GM18909 (cell line): ENCODE measurements at regions not wholly inside any gene's neighbourhood (a gene's known extent, or its start where the extent isn't known, plus 50 kb on each side); places are given as distances from the start of the nearest gene placed in this dataset.

Source experiments
- ATAC-seq: cut with Tn5 transposase; IDR thresholded peaks from one replicate; pipeline ENCODE4 v1.9.1; 2021; ENCODE audit warnings: mild to moderate bottlenecking; ENCODE audit not compliant: unreplicated experiment, poor library complexity

DNA sequence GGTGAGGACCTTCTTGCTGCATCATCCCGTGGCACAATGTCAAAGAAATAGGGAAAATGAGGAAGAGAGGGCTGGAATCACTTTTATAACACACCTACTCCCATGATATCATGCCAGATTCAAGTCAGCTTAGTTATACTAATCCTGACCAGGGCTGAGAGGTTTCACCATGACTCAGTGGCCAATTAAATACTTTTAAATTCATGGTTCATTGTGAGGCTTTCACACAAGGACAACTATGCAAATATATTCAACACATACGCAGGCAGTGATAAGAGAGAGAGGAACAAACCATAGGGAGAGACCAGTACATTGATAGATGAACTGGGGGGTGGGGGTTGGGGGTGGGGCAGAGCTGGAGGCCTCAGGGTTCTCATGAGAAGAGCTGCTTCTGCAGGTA, 313.1 kb downstream of the LRFN2 start:
- no peak for ATAC-seq

DNA sequence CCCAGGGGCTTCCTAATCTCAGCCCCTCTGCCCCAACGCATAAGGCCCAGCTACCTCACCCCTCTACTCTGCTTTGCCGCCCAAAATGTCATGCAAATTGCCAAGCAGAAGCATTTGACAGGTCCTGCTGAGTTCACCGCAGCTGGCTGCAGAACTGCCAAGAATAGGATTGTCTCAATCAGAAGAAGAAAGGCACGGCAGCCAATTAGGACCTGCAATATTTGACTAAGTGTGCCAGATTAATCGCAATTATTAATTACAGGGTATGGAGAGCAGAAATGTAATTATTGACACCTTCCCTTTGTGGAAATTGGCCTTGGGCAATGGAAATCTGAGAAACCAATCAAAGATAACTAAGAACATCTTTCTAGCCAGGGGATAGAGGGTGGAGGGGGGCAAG, 318.6 kb downstream of the LRFN2 start:
- ATAC-seq, result no peak

DNA sequence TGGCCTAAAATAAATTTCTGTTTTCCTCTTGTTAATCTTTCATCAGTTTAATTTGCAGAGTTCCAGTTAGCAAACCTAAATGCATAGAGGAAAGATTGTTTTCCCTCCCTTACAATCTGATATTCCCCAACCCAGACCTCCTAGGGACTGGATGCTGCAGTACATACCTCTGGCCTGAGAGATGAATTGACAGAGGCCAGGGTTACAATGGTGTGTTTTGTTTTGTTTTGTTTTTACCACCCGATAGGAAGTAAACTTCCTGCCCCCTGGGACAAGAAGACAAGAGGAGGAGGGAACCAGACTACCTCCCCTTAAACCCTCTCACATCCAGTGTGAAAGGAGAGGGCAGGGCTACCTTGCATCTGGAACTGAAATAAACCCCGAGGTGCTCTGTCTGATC, 319.0 kb downstream of the LRFN2 start:
- no peak for ATAC-seq

DNA sequence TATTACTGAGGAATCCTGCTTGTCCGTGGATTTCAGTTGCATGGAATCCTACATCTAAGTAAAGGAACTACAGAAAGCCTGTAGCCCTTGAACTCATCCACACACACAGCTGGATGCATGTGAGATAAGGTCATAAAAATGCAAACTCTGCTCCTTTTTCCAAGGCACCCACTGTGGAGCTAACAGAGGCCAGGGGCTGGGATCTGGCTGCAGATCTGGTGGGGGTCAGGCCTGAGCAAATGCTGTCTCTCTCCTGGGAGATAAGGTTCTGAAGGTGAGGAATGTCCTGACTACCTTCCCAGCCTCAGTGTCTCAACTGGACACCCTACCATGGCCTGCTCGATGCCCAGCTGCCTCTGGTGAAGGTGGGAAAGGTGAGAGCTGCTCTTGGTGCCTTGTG, 321.5 kb downstream of the LRFN2 start:
- no peak for ATAC-seq

DNA sequence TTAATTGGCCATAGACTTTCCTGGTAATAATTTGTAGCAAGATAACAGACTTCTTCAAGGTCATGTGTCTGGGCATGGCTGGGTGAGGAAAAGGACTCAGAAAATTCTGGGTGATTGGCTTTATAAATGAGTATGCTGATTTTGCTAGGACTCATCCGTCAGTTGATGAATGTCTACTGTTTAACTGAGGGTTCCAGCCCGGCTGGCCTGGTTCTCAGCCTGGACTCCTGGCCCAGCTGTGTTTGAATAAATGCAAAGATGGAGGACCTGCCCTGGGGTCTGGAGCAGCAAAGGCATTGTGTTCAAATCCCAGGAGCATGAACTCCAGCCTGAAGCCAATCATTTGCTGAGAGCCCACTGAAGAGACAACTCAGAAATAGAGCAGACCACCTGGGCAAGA, 323.2 kb downstream of the LRFN2 start:
- ATAC-seq, result no peak

DNA sequence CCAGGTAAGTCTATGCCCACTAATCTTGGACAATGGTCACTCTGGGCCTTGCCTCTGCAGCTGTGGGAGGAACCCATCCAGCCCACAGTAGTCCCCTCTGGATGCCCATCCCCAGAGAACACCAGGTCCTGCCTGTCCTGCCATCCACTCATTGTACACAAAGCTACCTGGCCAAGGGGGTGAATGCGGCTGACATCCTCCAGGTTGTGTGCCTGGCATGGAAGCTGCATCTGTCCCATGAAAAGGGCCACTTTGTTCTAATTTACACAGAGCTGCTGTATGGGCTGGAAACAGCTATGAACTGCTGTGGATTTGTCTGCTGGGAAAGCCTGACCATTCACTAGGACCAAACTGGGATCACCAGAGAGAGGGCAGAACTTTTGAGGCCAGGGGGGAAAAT, 324.8 kb downstream of the LRFN2 start:
- no peak for ATAC-seq

DNA sequence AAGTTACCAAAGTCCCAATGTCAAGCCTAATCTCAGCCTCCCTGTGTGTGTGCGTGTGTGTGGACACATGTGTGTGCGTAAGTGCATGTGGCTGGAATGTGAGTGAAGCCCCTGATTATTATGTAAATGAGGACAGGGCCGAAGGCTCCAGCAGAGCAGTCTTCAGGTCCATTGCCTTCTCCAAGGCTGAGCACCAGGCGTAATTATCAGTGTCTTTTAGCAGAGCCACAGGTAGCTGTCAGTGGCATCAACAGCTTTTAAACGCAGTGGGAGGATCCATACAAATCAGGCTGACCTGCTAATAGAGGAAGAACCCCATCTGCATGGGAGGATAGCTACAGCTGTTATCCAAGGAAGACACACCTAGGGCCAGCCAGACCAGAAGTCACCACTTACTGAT, 324.3 kb upstream of the MOCS1 start:
- no peak for ATAC-seq

DNA sequence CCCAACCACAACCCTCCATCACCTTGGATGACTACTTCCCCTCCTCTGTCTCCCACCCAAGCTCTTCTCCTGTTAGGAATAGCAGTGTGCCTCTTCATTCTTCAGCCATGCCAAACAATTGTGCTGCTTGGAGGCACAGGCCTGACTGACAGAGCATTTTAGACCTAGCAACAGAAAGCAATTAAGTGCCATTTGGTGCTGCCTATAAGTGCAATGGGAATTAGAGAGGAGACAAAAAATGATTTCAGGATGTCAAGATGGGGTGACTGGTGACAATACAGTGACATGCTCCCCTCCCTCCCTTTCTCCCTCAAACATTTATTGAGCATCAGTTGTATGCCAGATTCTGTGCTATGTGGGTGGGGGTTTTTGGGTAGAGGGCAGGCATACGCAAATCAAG, 322.6 kb upstream of the MOCS1 start:
- no peak for ATAC-seq

DNA sequence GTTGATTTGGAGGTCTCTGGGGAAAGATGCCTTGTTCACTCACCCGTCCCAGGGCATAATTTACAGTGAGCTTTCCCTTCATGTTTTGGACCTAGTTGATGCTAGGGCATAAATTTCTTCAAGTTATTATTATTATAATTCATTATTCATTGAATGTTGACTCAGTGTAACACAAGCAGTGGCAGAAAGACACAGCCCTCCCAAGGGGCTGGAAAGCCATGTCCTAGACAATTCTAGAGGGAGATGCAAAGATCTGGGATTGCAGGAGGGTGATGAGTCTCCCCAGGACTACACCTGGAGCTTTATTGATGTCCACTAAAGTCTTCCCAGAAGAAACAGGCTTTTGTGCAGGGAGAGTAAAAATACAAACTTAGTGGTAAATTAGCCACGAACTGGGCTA, 322.0 kb upstream of the MOCS1 start:
- no peak for ATAC-seq

DNA sequence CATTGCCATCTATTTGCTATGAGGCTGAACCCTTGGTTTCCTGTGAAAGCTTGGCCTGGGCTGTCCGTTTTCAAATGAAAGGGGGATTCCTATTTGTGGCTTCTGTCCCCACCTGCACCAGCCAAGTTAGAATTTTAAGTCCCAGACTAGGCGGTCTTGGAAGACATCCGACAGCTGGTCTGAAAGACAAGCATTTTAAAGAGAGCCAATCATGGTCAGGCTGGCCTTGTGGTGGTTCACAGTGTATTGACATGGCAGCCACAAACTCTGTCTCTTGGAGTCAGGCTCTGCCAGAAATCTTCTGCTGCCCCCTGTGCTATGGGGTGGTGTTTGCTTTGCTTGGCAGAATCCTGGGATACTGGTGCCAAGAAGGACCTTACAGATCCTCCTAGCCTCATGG, 319.2 kb upstream of the MOCS1 start:
- ATAC-seq, result no peak

DNA sequence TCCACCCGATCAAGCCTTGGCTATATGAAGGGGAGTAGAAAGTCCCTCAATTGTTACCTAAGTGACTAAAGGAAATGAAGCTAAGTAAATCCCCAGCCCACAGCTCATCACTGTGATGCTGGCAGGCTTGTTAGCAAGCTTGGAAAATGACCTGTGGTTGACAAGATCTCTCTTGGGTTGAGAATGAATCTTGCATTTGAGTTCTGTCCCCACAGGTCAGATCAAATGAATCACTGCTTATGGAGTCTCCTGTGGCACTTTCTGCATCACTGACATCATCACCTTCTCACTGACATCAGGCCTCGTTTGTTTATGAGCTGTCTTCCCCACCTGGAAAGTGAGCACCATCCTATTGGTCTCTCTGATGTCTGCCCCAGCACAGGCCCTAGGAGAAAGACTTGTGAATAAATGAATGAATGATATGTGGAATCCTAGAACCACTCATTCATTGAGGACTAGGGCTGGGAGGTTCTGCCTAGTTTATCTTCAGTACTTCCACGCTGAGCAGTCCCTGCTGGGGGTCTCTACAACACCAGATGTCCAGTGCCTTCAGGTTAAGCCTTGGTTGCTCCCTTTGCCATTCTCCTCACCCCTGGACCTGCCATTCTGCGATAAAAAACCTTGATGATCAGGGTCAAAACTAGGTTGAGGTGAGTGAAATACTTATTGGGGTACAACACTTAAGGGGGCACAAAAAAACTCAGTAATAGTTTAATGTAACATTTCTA, 318.4 kb upstream of the MOCS1 start:
- no peak for ATAC-seq

DNA sequence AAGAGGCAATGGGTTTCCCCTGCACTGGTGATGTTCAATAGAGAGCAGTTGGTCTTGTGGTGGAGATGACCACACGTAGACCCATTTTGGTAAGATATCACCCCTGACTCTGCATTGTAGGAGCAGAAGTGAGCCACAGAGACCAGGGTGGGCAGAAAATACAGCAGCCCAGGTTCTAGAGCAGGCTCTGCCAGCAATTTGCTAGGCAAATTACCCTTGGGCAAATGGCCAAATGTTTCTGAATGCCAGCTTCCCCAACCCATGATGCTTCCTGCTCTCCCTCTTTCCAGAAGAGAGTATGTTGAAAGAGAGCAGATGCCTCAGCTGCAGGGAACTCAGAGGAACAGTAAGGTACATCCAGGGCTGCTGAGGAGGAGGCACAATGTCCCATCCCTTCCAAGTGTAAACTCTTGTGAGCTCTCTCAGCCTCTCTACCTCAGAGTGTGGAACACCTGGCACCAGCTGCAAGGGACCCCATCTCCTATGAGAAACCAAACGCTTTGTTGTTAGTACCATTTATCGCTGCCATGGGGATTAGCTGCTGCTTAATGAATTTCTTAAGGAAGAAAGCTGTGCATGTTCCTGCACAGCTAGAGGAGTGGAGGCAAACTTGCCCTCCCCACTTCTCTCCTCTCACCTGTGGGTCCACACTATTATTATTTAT, 317.5 kb upstream of the MOCS1 start:
- ATAC-seq, result no peak

DNA sequence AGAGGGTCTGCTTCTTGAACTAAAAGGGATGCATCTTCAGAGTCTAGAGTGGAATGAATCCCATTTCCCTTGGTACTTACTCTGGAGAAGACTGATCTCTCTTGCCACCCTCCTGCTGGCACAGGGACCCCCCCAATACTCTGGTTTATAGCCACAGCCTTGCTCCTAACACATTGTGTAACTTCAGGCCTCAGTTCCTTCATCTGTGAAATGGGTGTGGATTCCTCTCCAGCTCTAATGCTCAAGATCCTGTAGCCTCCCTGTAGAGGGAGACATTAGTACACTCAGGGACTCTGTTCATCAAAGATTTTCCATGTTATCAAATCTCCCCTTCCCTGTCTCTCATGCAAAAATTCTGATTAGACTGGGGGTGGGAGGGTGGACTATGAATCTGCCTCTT, 315.7 kb upstream of the MOCS1 start:
- ATAC-seq, result no peak

DNA sequence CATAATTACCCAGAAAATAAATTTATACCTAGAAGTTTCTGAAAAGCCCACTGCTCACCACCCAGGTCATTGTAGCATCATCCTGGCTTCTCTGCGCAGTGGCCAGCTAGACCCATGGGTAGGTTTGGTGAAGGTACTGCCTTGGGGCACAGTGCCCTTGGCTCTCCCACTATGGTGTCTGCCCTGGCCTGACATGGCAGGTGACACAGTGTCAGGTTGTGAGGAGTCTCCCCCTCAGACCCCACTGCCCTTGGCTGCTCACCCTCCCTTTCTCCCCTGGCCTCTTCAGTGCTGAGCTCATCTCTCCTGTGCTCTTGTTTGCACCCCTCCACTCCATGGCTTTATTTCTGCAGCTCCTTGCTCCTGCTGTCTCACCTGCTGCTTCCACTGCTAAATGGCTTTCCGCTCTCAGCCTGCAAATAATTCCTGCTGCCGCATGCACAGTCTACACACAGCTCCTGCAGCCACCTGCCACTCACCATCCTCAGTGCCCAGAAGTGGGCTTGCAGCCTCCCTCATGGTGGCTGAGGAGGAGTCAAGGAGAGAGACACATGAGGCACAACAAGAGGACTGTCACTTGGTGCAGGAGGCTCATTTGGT, 313.4 kb upstream of the MOCS1 start:
- ATAC-seq, result no peak

DNA sequence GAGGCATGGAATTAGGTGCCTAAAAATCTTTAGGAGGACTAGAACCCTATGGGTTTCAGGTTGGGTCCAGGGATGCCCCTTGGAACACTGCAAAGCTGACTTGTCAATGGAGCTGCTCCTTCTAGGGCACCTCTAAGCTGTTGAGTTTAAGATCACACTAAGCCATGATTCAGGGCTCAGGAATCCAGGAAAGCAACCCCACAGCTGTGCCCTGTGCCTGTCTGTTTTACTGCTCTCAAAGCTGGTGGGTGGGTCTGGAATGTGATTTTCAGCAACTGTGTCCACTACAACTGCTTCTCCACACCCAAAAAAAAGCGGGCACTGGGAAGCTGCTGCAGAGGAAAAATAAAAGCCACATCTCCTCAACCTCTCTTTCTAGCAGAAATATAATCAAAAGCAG, 310.4 kb upstream of the MOCS1 start:
- ATAC-seq, result no peak

DNA sequence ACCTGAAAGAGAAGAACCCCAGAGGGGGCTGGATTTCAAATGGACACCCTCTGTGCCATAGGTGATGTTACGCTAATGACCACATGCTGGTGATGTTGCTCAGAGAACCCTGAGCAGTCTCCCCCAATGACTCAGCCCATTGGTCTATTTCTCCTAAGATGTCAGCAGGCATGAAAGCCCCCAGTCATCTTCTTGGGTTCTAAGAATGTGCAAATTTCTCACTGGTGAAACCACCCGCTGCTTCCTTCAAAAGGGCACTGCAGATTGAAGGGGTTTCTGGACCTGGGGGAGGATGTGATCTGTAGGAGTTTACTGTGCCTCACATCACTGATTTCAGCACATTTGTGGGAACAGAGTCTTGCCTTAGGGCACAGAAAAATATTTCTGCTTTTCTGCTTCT, 298.4 kb upstream of the MOCS1 start:
- no peak for ATAC-seq

DNA sequence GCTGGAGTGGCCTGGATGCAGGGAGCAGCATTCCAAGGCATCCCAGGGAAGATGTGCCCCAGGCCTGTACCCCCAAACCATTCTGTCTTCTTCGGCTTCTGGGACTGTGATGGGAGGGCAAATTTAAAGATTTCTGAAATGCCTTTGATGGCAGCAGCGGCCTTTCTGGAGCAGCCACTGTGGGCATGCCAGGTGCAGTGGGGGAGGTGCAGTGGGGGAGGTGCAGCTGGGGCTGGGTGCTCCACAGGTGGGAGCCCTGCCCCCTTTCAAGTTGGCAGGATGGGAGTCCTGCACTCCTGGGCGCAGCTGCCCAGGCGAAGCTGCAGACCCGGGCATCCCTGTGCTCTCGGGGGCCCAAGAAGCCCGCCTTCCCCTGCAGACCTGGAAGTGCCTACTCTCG, 293.5 kb upstream of the MOCS1 start:
- ATAC-seq, result no peak

DNA sequence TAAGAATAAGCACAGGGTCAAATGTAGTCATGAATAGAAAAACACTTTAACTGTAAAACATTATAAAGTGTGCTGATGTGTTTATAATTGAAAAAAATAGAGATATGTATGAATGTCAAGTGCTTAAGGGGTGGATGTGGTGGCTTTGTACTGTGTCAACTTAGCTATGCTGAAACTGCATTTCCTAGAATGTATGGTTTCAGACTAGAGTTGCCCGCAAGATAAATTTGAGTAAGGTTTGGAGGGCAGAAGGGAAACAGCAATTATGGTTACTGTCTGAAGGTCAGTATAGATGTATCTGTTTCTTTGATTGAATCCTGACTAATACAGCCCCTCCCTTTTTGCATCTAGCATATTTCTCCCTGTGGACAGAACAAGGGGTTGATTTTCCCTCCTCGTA, 288.1 kb upstream of the MOCS1 start:
- ATAC-seq, result no peak

DNA sequence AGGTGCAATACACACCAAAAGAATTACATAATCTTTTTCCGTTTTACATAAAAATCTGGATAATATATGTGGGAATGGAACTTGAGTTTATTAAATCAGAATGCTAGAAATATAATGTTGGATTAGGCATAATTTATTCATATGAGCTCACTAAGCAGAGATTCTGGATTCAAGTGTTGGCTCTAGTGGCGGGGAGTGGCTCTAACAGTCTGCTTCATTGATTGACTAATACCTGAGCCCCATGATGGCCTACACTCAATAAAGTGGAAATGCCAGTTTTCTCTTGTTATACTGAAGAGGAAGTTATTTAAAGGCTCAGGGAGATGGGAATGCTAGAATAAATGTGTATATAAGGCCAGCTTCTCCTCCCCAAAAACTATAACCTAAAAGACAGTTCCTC, 285.5 kb upstream of the MOCS1 start:
- ATAC-seq, result no peak

DNA sequence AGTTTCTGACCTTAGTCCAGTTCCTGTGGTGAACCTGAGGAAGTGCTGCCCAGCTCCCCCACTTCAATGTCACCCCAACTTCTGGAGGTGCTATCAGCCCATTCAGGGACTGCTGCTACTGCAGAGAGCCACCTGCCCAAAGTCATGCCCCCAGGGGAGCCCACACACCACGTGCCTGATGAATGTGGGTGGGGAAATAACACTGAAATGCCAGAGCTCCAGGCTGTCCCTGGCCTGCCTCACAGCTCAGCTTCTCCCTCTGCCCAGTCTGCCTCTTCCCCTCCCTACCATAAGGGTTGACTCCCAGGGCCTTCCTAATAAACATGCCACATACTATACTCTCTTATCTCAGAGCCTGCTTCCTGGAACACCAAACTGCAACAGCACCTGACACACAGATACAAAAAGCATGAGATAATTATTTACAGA, 276.4 kb upstream of the MOCS1 start:
- no peak for ATAC-seq

DNA sequence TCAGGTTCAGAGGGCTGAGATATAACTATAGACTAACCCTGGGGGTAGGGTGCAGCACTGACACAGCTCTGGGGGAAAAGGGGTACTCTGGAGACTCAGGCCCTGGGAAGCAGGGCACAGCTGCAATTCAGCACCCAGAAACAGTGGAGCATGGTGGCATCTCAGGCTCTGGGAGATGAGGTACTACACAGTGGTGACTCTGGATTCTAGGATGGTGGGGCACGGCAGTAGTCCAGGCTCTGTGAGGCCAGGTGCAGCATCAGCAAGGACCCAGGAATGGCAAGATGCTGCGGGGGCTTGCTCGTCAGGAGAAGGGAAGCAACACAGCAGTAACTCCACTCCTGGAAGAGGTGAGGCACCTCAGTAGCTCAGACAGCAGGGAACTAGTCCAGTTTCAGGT, 271.5 kb upstream of the MOCS1 start:
- ATAC-seq, result no peak

DNA sequence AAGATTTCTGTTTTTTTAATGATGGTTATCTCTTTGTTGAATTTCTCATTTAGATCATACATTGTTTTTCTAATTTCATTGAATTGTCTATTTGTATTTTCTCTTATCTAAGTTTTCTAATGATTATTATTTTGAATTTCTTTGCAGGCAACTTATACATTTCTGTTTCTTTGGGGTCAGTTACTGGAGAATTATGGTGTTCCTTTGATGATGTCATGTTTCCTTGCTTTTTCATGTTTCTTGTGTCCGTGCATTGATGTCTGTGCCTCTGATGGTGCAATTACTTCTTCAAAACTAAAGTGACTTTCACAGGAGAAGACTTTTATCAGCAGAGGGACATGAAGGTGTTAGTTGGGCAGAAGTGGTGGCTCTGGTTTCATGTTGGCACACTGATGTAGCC, 270.7 kb upstream of the MOCS1 start:
- ATAC-seq, result no peak
